ENCODE measurements at regions not wholly inside any gene's neighbourhood (a gene's known extent, or its start where the extent isn't known, plus 50 kb on each side); places are given as distances from the start of the nearest gene placed in this dataset.

GRCh38 chr7:119515962-119516361, 757.0 kb upstream of the KCND2 start:
- no peaks in the 10 kb centered on the region for H3K36me3 ChIP-seq (ENCODE audit: control insufficient read depth, insufficient read depth, low read length)
- 100% methylated on average over 1 of the region's 3 CpGs for WGBS, 2 experiments (ENCODE audit: insufficient coverage in 2 of 2)
- H3K4me3 ChIP-seq (ENCODE audit: extremely low read depth, insufficient read depth, low read length, poor library complexity, severe bottlenecking), result no peak overlapping the region
- H3K4me1 ChIP-seq (ENCODE audit: control insufficient read depth, insufficient read depth, low read length, poor library complexity, severe bottlenecking), result no peaks in the 10 kb centered on the region
- H3K9me3 ChIP-seq (ENCODE audit: control insufficient read depth, low read length), result no peaks in the 10 kb centered on the region
- no peak overlapping the region for H3K27ac ChIP-seq (ENCODE audit: low read depth, low read length, severe bottlenecking)

- Histone ChIP-seq H3K4me1 (ENCODE audit: control insufficient read depth, insufficient read depth, low read length, poor library complexity, severe bottlenecking) (no peaks in the 10 kb centered on the region), H3K4me3 (ENCODE audit: extremely low read depth, insufficient read depth, low read length, poor library complexity, severe bottlenecking) (no peak overlapping the region), H3K27ac (ENCODE audit: low read depth, low read length, severe bottlenecking) (no peak overlapping the region), H3K36me3 (ENCODE audit: control insufficient read depth, insufficient read depth, low read length) (no peaks in the 10 kb centered on the region), H3K9me3 (ENCODE audit: control insufficient read depth, low read length) (no peaks in the 10 kb centered on the region)
- 100% methylated on average over 1 of the region's 1 CpG; no CpG with 5 or more reads in 1 of the 2 experiments for WGBS, 2 experiments (ENCODE audit: insufficient coverage in 2 of 2)
These were observed 750.7 kb upstream of the KCND2 start for GRCh38 chr7:119522263-119522662.

GRCh38 chr7:119522698-119523097, 750.3 kb upstream of the KCND2 start:
- Histone ChIP-seq H3K4me1 (ENCODE audit: control insufficient read depth, insufficient read depth, low read length, poor library complexity, severe bottlenecking) (no peaks in the 10 kb centered on the region), H3K4me3 (ENCODE audit: extremely low read depth, insufficient read depth, low read length, poor library complexity, severe bottlenecking) (no peak overlapping the region), H3K36me3 (ENCODE audit: control insufficient read depth, insufficient read depth, low read length) (no peaks in the 10 kb centered on the region), H3K27ac (ENCODE audit: low read depth, low read length, severe bottlenecking) (no peak overlapping the region), H3K9me3 (ENCODE audit: control insufficient read depth, low read length) (no peaks in the 10 kb centered on the region)
- 86 to 95% methylated on average over 2 to 4 of the region's 6 CpGs for WGBS, 2 experiments (ENCODE audit: insufficient coverage in 2 of 2)

- H3K36me3 ChIP-seq (ENCODE audit: control insufficient read depth, insufficient read depth, low read length), result no peaks in the 10 kb centered on the region
- H3K4me3 ChIP-seq (ENCODE audit: extremely low read depth, insufficient read depth, low read length, poor library complexity, severe bottlenecking), result no peak overlapping the region
- H3K27ac ChIP-seq (ENCODE audit: low read depth, low read length, severe bottlenecking), result no peak overlapping the region
These were observed 727.9 kb upstream of the KCND2 start for GRCh38 chr7:119545118-119545517.

GRCh38 chr7:119555788-119556187, 717.2 kb upstream of the KCND2 start:
- 83% methylated on average over 1 of the region's 3 CpGs; no CpG with 5 or more reads in 1 of the 2 experiments for WGBS, 2 experiments (ENCODE audit: insufficient coverage in 2 of 2)
- H3K36me3 ChIP-seq (ENCODE audit: control insufficient read depth, insufficient read depth, low read length), result no peaks in the 10 kb centered on the region
- H3K4me3 ChIP-seq (ENCODE audit: extremely low read depth, insufficient read depth, low read length, poor library complexity, severe bottlenecking), result no peak overlapping the region
- no peaks in the 10 kb centered on the region for H3K9me3 ChIP-seq (ENCODE audit: control insufficient read depth, low read length)
- no peak overlapping the region for H3K27ac ChIP-seq (ENCODE audit: low read depth, low read length, severe bottlenecking)
- H3K4me1 ChIP-seq (ENCODE audit: control insufficient read depth, insufficient read depth, low read length, poor library complexity, severe bottlenecking), result no peaks in the 10 kb centered on the region

More at GRCh38 chr7:119545118-119545517, 727.9 kb upstream of the KCND2 start:
- Histone ChIP-seq H3K4me1 (ENCODE audit: control insufficient read depth, insufficient read depth, low read length, poor library complexity, severe bottlenecking) (peaks cover 7% of the 10 kb centered on the region), H3K9me3 (ENCODE audit: control insufficient read depth, low read length) (no peaks in the 10 kb centered on the region)

- no peaks in the 10 kb centered on the region for H3K9me3 ChIP-seq (ENCODE audit: control insufficient read depth, low read length)
These were observed 716.5 kb upstream of the KCND2 start for GRCh38 chr7:119556436-119556835.

GRCh38 chr7:119561751-119562150, 711.2 kb upstream of the KCND2 start:
- H3K4me3 ChIP-seq (ENCODE audit: extremely low read depth, insufficient read depth, low read length, poor library complexity, severe bottlenecking), result no peak overlapping the region
- H3K9me3 ChIP-seq (ENCODE audit: control insufficient read depth, low read length), result no peaks in the 10 kb centered on the region
- WGBS, 2 experiments (ENCODE audit: insufficient coverage in 2 of 2), result no CpG with 5 or more reads among the region's 2 CpGs
- no peaks in the 10 kb centered on the region for H3K36me3 ChIP-seq (ENCODE audit: control insufficient read depth, insufficient read depth, low read length)
- H3K27ac ChIP-seq (ENCODE audit: low read depth, low read length, severe bottlenecking), result no peak overlapping the region
- H3K4me1 ChIP-seq (ENCODE audit: control insufficient read depth, insufficient read depth, low read length, poor library complexity, severe bottlenecking), result no peaks in the 10 kb centered on the region

More at GRCh38 chr7:119556436-119556835, 716.5 kb upstream of the KCND2 start:
- 80% methylated on average over 1 of the region's 2 CpGs; no CpG with 5 or more reads in 1 of the 2 experiments for WGBS, 2 experiments (ENCODE audit: insufficient coverage in 2 of 2)
- H3K36me3 ChIP-seq (ENCODE audit: control insufficient read depth, insufficient read depth, low read length), result no peaks in the 10 kb centered on the region
- no peak overlapping the region for H3K27ac ChIP-seq (ENCODE audit: low read depth, low read length, severe bottlenecking)
- no peaks in the 10 kb centered on the region for H3K4me1 ChIP-seq (ENCODE audit: control insufficient read depth, insufficient read depth, low read length, poor library complexity, severe bottlenecking)
- H3K4me3 ChIP-seq (ENCODE audit: extremely low read depth, insufficient read depth, low read length, poor library complexity, severe bottlenecking), result no peak overlapping the region

- no peak overlapping the region for H3K4me3 ChIP-seq (ENCODE audit: extremely low read depth, insufficient read depth, low read length, poor library complexity, severe bottlenecking)
- H3K27ac ChIP-seq (ENCODE audit: low read depth, low read length, severe bottlenecking), result no peak overlapping the region
- H3K4me1 ChIP-seq (ENCODE audit: control insufficient read depth, insufficient read depth, low read length, poor library complexity, severe bottlenecking), result no peaks in the 10 kb centered on the region
- H3K9me3 ChIP-seq (ENCODE audit: control insufficient read depth, low read length), result no peaks in the 10 kb centered on the region
- H3K36me3 ChIP-seq (ENCODE audit: control insufficient read depth, insufficient read depth, low read length), result no peaks in the 10 kb centered on the region
- no CpG with 5 or more reads among the region's 3 CpGs for WGBS, 2 experiments (ENCODE audit: insufficient coverage in 2 of 2)
These were observed 710.1 kb upstream of the KCND2 start for GRCh38 chr7:119562839-119563238.

GRCh38 chr7:119571666-119572065, 701.3 kb upstream of the KCND2 start:
- Histone ChIP-seq H3K4me3 (ENCODE audit: extremely low read depth, insufficient read depth, low read length, poor library complexity, severe bottlenecking) (no peak overlapping the region), H3K27ac (ENCODE audit: low read depth, low read length, severe bottlenecking) (no peak overlapping the region)
- WGBS, 2 experiments (ENCODE audit: insufficient coverage in 2 of 2), result no CpG with 5 or more reads among the region's 1 CpG

GRCh38 chr7:119572132-119572531, 700.8 kb upstream of the KCND2 start:
- no peak overlapping the region for H3K27ac ChIP-seq (ENCODE audit: low read depth, low read length, severe bottlenecking)
- WGBS, 2 experiments (ENCODE audit: insufficient coverage in 2 of 2), result 89 to 94% methylated on average over 3 of the region's 4 CpGs
- H3K4me3 ChIP-seq (ENCODE audit: extremely low read depth, insufficient read depth, low read length, poor library complexity, severe bottlenecking), result no peak overlapping the region
- H3K9me3 ChIP-seq (ENCODE audit: control insufficient read depth, low read length), result no peaks in the 10 kb centered on the region
- H3K4me1 ChIP-seq (ENCODE audit: control insufficient read depth, insufficient read depth, low read length, poor library complexity, severe bottlenecking), result no peaks in the 10 kb centered on the region
- H3K36me3 ChIP-seq (ENCODE audit: control insufficient read depth, insufficient read depth, low read length), result no peaks in the 10 kb centered on the region

More at GRCh38 chr7:119571666-119572065, 701.3 kb upstream of the KCND2 start:
- H3K36me3 ChIP-seq (ENCODE audit: control insufficient read depth, insufficient read depth, low read length), result no peaks in the 10 kb centered on the region
- no peaks in the 10 kb centered on the region for H3K9me3 ChIP-seq (ENCODE audit: control insufficient read depth, low read length)
- no peaks in the 10 kb centered on the region for H3K4me1 ChIP-seq (ENCODE audit: control insufficient read depth, insufficient read depth, low read length, poor library complexity, severe bottlenecking)

GRCh38 chr7:119572541-119572940, 700.4 kb upstream of the KCND2 start:
- Histone ChIP-seq H3K27ac (ENCODE audit: low read depth, low read length, severe bottlenecking) (no peak overlapping the region), H3K36me3 (ENCODE audit: control insufficient read depth, insufficient read depth, low read length) (no peaks in the 10 kb centered on the region), H3K4me3 (ENCODE audit: extremely low read depth, insufficient read depth, low read length, poor library complexity, severe bottlenecking) (no peak overlapping the region), H3K9me3 (ENCODE audit: control insufficient read depth, low read length) (no peaks in the 10 kb centered on the region), H3K4me1 (ENCODE audit: control insufficient read depth, insufficient read depth, low read length, poor library complexity, severe bottlenecking) (no peaks in the 10 kb centered on the region)
- 89 to 100% methylated on average over 3 to 4 of the region's 5 CpGs for WGBS, 2 experiments (ENCODE audit: insufficient coverage in 2 of 2)

All from mesodermal cell (in vitro differentiated cells).